ENCODE measurements at regions not wholly inside any gene's neighbourhood (a gene's known extent, or its start where the extent isn't known, plus 50 kb on each side); places are given as distances from the start of the nearest gene placed in this dataset.

- H3K4me3 ChIP-seq: no peak overlapping the region
- TF ChIP-seq POLR2AphosphoS5 (IDR thresholded peaks at IDR 0.05) (no peak), EP300 (IDR thresholded peaks at IDR 0.05) (no peak), CTCF (IDR thresholded peaks at IDR 0.05) (no peak), POLR2A (IDR thresholded peaks at IDR 0.05) (no peak)
- no peaks in the 10 kb centered on the region for H3K9me3 ChIP-seq
- DNase-seq (ENCODE audit: low spot score in 2 of 2): no peak
- no peak overlapping the region for H3K27ac ChIP-seq
- H3K4me1 ChIP-seq: no peaks in the 10 kb centered on the region
- H3K27me3 ChIP-seq: no peaks in the 10 kb centered on the region
- 84% methylated on average over 5 of the region's 5 CpGs for WGBS
- no peaks in the 10 kb centered on the region for H3K36me3 ChIP-seq
Observed at GRCh38 chr9:73056245-73056644, 95.4 kb upstream of the ANXA1 start.

- TF ChIP-seq POLR2AphosphoS5 (IDR thresholded peaks at IDR 0.05): no peak
- no peak for DNase-seq (ENCODE audit: low spot score in 2 of 2)
- Histone ChIP-seq H3K27ac (no peak overlapping the region), H3K36me3 (no peaks in the 10 kb centered on the region), H3K9me3 (no peaks in the 10 kb centered on the region), H3K27me3 (no peaks in the 10 kb centered on the region), H3K4me1 (no peaks in the 10 kb centered on the region), H3K4me3 (no peak overlapping the region)
Observed at GRCh38 chr9:73054091-73054490, 97.6 kb upstream of the ANXA1 start.

DNA sequence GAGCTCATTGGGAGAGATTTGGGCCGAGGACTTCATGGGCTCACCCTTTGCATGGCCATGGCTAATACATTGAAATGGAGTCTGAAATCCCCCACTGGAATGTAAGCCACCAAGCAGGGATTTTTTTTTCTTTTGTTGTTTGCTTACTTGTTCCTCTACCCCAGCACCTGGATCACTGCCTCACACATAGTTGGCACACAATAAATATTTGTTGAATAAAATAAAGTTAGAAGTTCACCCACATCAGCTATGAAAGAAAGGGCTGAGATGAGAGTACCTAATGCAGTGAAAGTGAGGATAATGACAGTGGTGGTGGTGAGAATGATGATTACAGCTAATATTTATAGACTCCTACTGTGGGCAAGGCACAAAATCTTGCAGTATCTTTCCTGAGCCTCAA lies 98.1 kb upstream of the ANXA1 start:
- no peaks in the 10 kb centered on the region for H3K9me3 ChIP-seq
- no peaks in the 10 kb centered on the region for H3K27me3 ChIP-seq
- 67% methylated on average over 1 of the region's 1 CpG for WGBS
- no peaks in the 10 kb centered on the region for H3K36me3 ChIP-seq
- no peak for DNase-seq (ENCODE audit: low spot score in 2 of 2)
- H3K27ac ChIP-seq: no peak overlapping the region
- no peak overlapping the region for H3K4me3 ChIP-seq
- H3K4me1 ChIP-seq: no peaks in the 10 kb centered on the region
- TF ChIP-seq POLR2A (IDR thresholded peaks at IDR 0.05) (no peak), POLR2AphosphoS5 (IDR thresholded peaks at IDR 0.05) (no peak)

DNA sequence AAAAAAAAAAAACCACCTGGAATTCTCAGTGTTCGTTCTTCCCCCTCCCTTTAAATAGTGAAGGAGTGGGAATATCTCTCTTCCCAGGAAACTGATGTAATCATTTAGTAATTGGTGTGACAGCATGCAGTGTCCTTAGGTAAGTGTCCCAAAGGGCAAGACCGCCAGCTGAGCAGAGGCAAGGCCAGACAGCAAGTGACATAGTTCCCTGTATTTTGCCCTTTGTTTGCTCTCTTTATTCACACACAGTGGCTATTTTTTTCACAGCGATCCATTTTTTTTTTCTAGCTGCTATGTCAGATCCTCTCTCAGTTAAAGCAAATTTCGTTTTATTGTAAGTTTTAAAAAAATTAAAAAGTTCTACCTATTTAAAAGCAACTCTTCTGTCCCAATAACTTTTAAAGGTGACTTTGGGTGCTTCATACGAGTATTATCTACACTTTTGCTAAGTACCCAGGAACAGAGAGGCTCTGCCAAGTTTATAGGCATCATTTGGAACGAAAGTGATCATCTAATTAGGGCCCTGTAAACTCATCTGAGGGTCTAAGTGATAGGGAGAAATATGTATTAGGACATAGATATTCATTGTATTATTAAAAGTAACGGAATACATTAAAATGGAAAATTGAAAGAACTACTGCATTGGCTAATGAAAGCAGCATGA lies 98.2 kb upstream of the ALDH1A1 start:
- Histone ChIP-seq H3K27me3 (peaks cover 4% of the 10 kb centered on the region), H3K36me3 (no peaks in the 10 kb centered on the region), H3K27ac (no peak overlapping the region), H3K4me1 (no peaks in the 10 kb centered on the region), H3K4me3 (no peak overlapping the region), H3K9me3 (no peaks in the 10 kb centered on the region)
- WGBS: 69% methylated on average over 7 of the region's 7 CpGs
- no peak for DNase-seq (ENCODE audit: low spot score in 2 of 2)
- TF ChIP-seq CTCF (IDR thresholded peaks at IDR 0.05) (no peak), POLR2AphosphoS5 (IDR thresholded peaks at IDR 0.05) (no peak), EP300 (IDR thresholded peaks at IDR 0.05) (no peak), POLR2A (IDR thresholded peaks at IDR 0.05) (no peak)

DNA sequence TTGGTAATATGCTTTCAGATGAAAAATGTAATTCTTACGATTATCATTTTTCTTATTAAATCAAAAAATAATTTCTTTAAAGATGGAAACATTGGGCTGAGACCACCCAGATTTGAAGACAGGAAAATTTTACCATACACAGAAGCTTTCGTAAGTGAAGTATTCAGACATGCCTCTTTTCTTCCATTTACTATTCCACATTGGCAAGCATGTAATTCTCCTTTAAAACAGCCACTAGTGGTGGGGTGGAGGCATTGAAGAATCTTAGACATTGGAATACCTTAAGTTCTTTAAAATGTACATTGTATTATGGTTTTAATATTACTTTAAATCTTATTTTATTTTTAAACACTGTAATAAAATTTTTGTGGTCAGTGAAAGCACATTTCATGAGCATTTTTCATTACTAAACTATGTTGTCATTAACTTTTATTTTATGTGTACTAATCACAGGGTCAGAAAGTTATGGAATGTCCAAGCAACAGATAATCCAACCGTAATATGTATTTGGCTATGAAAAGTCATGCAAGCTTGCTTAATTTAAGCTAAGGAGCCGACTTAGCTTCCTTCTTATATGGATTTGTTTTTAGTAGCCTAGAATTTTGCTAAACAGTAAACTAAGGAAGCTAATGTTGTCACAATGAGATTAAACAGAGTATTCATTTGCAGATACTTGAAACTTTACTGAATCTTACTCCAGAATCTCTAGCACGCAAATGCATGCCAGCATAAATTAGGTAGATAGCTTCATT lies 97.4 kb upstream of the ALDH1A1 start:
- H3K27ac ChIP-seq: no peak overlapping the region
- TF ChIP-seq CTCF (IDR thresholded peaks at IDR 0.05) (no peak), POLR2AphosphoS5 (IDR thresholded peaks at IDR 0.05) (no peak), EP300 (IDR thresholded peaks at IDR 0.05) (no peak), POLR2A (IDR thresholded peaks at IDR 0.05) (no peak)

DNA sequence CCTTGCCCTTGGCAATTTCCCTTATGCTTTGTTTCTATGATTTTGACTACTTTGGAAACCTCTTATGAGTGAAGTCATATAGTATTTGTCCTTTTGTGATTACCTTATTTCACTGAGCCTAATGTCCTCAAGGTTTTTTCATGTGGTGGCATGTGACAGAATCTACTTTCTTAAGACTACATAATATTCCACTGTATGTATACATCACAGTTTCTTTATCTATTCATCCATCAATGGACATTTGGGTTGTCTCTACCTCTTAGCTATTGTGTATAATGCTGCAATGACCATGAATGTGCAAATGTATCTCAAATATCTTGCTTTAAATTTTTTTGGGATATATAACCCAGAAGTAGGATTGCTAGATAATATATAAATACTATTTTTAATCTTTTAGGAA lies 96.4 kb upstream of the ALDH1A1 start:
- Histone ChIP-seq H3K36me3 (no peaks in the 10 kb centered on the region), H3K27me3 (peaks cover 4% of the 10 kb centered on the region), H3K4me3 (no peak overlapping the region), H3K27ac (no peak overlapping the region), H3K4me1 (no peaks in the 10 kb centered on the region), H3K9me3 (no peaks in the 10 kb centered on the region)
- TF ChIP-seq CTCF (IDR thresholded peaks at IDR 0.05) (no peak), EP300 (IDR thresholded peaks at IDR 0.05) (no peak), POLR2A (IDR thresholded peaks at IDR 0.05) (no peak), POLR2AphosphoS5 (IDR thresholded peaks at IDR 0.05) (no peak)
- no peak for DNase-seq (ENCODE audit: low spot score in 2 of 2)

More for the DNA sequence above, 97.4 kb upstream of the ALDH1A1 start:
- peaks cover 4% of the 10 kb centered on the region for H3K27me3 ChIP-seq
- H3K4me1 ChIP-seq: no peaks in the 10 kb centered on the region
- H3K4me3 ChIP-seq: no peak overlapping the region
- no peak for DNase-seq (ENCODE audit: low spot score in 2 of 2)
- WGBS: 61% methylated on average over 5 of the region's 5 CpGs
- no peaks in the 10 kb centered on the region for H3K9me3 ChIP-seq
- no peaks in the 10 kb centered on the region for H3K36me3 ChIP-seq

All from suprapubic skin (tissue), 4 donors.